GM10266 (cell line): ENCODE measurements at regions not wholly inside any gene's neighbourhood (a gene's known extent, or its start where the extent isn't known, plus 50 kb on each side); places are given as distances from the start of the nearest gene placed in this dataset.

Source experiments
- DNase-seq: peaks from one replicate; pipeline ENCODE4 v3.0.0; 2012; ENCODE audit errors: extremely low spot score
- TF ChIP-seq, protein P1 (sequence below): IDR thresholded peaks from 2 replicates; pipeline ENCODE4 v1.5.1; 2012; ENCODE audit warnings: mild to moderate bottlenecking, low read depth; ENCODE audit not compliant: control insufficient read depth, insufficient read depth; ENCODE audit errors: missing control alignments

DNA sequence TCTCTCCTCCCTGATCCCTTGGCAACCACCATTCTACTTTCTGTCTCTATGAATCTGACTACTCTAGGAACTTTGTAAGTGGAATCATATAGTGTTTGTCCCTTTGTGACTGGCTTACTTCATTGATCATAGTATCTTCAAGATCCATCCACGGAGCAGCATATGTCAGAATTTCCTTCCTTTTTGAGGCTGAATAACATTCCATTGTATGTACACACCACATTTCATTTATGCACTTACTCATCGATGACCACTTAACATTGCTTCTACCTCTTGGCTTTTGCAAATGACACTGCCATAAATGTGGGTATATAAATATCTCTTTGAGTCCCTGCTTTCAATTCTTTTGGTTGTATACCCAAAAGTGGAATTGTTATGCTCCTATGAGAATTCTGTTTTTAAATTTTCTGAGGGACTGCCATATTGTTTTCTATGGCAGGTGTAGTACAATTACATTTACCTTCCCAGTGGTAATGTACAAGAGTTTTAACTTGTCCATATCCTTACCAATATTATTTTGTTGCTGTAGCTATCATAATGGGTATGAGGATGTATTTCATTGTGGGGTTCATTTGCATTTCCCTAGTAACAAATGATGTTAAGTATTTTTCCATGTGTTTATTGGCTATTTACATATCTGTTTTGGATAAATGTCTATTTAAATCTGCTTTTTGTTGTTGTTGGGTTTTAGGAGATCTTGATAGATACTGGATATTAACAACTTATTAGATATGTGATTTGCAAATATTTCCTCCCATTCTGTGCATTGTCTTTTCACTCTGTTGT, 466.1 kb downstream of the C4orf33 start:
- TF ChIP-seq, protein P1, sequence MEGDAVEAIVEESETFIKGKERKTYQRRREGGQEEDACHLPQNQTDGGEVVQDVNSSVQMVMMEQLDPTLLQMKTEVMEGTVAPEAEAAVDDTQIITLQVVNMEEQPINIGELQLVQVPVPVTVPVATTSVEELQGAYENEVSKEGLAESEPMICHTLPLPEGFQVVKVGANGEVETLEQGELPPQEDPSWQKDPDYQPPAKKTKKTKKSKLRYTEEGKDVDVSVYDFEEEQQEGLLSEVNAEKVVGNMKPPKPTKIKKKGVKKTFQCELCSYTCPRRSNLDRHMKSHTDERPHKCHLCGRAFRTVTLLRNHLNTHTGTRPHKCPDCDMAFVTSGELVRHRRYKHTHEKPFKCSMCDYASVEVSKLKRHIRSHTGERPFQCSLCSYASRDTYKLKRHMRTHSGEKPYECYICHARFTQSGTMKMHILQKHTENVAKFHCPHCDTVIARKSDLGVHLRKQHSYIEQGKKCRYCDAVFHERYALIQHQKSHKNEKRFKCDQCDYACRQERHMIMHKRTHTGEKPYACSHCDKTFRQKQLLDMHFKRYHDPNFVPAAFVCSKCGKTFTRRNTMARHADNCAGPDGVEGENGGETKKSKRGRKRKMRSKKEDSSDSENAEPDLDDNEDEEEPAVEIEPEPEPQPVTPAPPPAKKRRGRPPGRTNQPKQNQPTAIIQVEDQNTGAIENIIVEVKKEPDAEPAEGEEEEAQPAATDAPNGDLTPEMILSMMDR = no peak
- DNase-seq = no peak

DNA sequence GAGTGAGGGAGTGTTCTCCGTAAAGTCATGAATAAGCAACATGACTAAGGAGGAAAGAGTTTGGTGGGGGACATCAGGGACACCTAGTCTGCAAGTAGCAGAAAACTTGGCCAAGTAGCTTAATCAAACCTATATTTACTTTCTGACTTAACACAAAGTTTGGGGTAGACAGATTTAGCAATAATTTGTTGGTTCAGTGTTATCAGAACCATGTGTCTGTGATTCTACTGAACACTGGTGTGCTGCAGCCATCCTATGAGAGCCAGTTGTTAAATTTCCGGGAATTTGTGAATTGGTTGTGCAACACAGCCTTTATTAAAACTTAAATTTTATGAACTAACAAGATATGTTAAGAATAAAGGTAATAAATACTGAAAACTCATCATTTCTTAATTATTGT, 469.3 kb downstream of the C4orf33 start:
- no peak for DNase-seq
- TF ChIP-seq, protein P1 = no peak

DNA sequence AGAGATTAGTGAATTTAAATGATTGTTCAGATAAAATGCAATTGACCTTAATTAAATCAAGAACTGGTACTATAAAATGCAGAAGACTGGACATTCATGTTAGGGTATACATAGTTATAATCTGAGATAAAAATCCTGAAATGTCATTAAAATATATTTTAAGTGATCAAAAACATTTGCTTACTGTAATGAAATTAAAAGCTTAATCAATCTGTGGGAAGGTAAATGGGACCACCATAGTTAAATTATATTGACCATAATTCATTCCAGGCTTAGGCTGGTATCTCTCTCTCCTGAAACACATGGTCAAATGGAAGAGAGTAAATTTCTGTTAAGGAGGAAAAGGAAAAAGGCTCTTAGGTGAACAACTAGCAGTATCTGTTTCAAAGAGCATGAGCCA, 474.4 kb downstream of the C4orf33 start:
- TF ChIP-seq, protein P1 = no peak
- no peak for DNase-seq

DNA sequence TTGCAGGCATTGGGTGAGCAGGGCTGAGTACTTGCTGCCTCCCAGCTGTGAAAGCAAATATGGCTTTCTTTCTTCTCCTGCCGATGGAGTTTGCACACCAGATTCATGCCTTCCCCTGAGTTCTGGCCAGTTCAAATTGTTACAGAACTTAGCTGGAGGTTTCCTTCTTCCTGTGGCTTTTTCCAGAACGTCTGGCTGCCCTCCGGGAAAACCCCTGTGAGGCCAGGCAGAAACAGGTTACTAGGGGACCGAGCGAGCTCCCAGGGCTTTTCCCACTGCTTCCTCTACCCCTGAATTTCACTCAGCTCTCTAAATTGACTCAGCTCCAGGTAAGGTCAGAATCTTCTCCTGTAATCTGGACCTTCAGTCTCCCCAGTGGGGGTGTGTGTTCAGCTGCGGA, 482.4 kb downstream of the C4orf33 start:
- TF ChIP-seq, protein P1 = no peak
- no peak for DNase-seq

DNA sequence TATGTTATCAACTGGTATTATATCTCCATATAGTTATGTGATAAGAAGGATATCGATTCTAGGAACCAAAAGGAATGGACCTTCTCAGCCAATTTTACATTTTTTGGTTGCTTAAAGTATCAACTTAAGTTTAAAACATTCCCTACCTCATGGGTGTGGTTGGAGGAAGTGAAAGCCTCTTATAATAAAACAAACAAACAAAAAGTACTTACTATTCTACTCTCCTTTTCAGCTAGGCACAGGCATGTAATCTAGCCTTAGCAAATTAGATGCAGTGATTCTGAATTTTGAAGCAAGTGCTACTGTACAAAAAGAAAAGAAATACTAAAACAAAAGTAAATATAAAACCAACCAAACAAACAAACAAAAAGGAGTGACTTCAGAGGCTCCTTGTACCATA, 485.4 kb downstream of the C4orf33 start:
- TF ChIP-seq, protein P1 = no peak
- no peak for DNase-seq

DNA sequence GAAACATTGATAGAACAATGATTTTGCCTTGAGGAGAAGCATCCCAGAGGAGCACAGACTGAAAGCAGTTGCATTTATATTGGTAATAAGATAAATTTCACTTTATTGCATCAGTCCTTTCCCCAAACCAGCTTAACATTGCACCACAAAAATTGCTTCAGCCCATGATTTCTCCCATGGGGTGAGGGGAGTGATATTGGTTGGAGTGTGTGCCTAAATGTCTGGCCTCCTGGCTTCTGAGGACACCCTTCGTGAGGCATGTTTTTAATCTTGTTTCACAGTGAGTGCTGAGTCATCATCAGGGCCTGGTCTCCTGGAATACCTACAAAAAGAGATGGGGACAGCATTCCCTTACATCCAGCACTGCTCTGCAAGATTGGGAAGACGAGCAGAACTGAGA, 487.9 kb downstream of the C4orf33 start:
- TF ChIP-seq, protein P1 = no peak
- DNase-seq = no peak

DNA sequence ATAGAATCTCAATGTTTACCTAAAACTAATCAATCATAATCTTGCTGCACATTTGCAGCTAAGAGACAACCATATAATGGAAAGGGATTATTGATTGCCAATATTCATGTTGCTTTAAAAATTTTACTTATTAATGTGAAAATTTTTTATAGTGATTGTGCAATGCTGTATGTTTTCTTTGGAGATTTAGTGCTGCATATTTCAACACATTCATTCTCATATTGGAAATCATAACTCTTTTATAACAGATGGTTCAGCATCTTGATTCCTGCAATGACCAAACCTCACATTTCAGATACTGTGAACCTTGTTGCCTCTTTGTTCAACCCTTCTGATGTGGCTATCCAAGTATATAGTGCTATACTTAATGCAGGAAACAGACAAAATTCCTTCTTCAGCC, 502.6 kb downstream of the C4orf33 start:
- no peak for DNase-seq
- TF ChIP-seq, protein P1 = no peak
